K562 (cell line): ENCODE measurements at regions not wholly inside any gene's neighbourhood (a gene's known extent, or its start where the extent isn't known, plus 50 kb on each side); places are given as distances from the start of the nearest gene placed in this dataset.

Experiments
- MAX ChIP-seq: sonication (generic); formaldehyde crosslinking; IDR thresholded peaks from 2 replicates; pipeline ENCODE4 v1.9.0; 2022; ENCODE audit warnings: mild to moderate bottlenecking, missing genetic modification reagents
- PATZ1 ChIP-seq: fragments of 250-450 bp; sonication (Bioruptor Pico); IDR thresholded peaks from 2 replicates; pipeline ENCODE4 v1.5.0; 2020; ENCODE audit warnings: mild to moderate bottlenecking, borderline replicate concordance
- POLR2AphosphoS5 ChIP-seq: IDR thresholded peaks from 2 replicates; pipeline ENCODE4 v1.6.1; 2011; ENCODE audit warnings: mild to moderate bottlenecking, low read depth, low read length, moderate library complexity; ENCODE audit not compliant: control insufficient read depth, insufficient read depth
- U2AF1 ChIP-seq: fragments of 200-400 bp; formaldehyde crosslinking; optimal IDR thresholded peaks from 2 replicates; pipeline ENCODE3; 2017; ENCODE audit warnings: mild to moderate bottlenecking, low read depth, low read length, moderate library complexity

GRCh38 chr6:16038938-16039337, 89.9 kb upstream of the MYLIP start:
- TF ChIP-seq U2AF1 (no peak), PATZ1 (no peak), POLR2AphosphoS5 (no peak), MAX (CRISPR knock-in tag) (no peak)
